Immature natural killer cell (primary cell): ENCODE measurements at regions not wholly inside any gene's neighbourhood (a gene's known extent, or its start where the extent isn't known, plus 50 kb on each side); places are given as distances from the start of the nearest gene placed in this dataset.
"Not testable (repeated sequence)": the region's sequence is repeated elsewhere in the genome, so short reads cannot be mapped to it uniquely, and the experiment has no call there.

Source experiments
- DNase-seq, 3 donors: peaks; one replicate each; pipeline ENCODE4 v3.0.0; 2022; ENCODE audit warnings: mixed read lengths in 1 of 3
- H3K27ac Mint-ChIP-seq, 6 donors: one replicate each; pipeline ENCODE4 v1.8.0; 2020; ENCODE audit warnings: mixed read lengths in 6 of 6, mild to moderate bottlenecking in 5 of 6, inconsistent platforms in 4 of 6, moderate library complexity in 3 of 6
- H3K27me3 Mint-ChIP-seq, 3 donors: one replicate each; pipeline ENCODE4 v1.8.0; 2020 to 2021; ENCODE audit warnings: low read depth in 3 of 3, mild to moderate bottlenecking in 3 of 3, mixed read lengths in 3 of 3, moderate library complexity in 3 of 3, inconsistent platforms in 1 of 3
- H3K36me3 Mint-ChIP-seq, 3 donors: one replicate each; pipeline ENCODE4 v1.8.0; 2020; ENCODE audit warnings: mixed read lengths in 3 of 3, inconsistent platforms in 2 of 3, mild to moderate bottlenecking in 2 of 3
- H3K4me1 Mint-ChIP-seq, 2 donors: one replicate each; pipeline ENCODE4 v1.8.0; 2020; ENCODE audit warnings: inconsistent platforms in 2 of 2, mild to moderate bottlenecking in 2 of 2, mixed read lengths in 2 of 2, moderate library complexity in 1 of 2
- H3K4me3 Mint-ChIP-seq, 5 donors: one replicate each; pipeline ENCODE4 v1.8.0; 2020; ENCODE audit warnings: mild to moderate bottlenecking in 5 of 5, mixed read lengths in 5 of 5, inconsistent platforms in 3 of 5, moderate library complexity in 3 of 5
- H3K9me3 Mint-ChIP-seq, 6 donors: one replicate each; pipeline ENCODE4 v1.8.0; 2020; ENCODE audit warnings: mild to moderate bottlenecking in 6 of 6, mixed read lengths in 6 of 6, inconsistent platforms in 4 of 6, moderate library complexity in 3 of 6

- peaks cover 0 to 12% (median 0%) of the 10 kb centered on the region in 6 donors for H3K9me3 Mint-ChIP-seq
- no peak overlapping the region for H3K4me3 Mint-ChIP-seq
- peaks cover 0 to 2% (median 0%) of the 10 kb centered on the region in 3 donors for H3K27me3 Mint-ChIP-seq
- H3K4me1 Mint-ChIP-seq = peaks cover 32 to 35% of the 10 kb centered on the region in 2 donors
- no peaks in the 10 kb centered on the region for H3K36me3 Mint-ChIP-seq
- no peak for DNase-seq
- H3K27ac Mint-ChIP-seq = no peak overlapping the region
Measured at GRCh38 chr2:53227535-53227934, 540.1 kb upstream of the CHAC2 start.

GRCh38 chr2:53220969-53221368 is 546.6 kb upstream of the CHAC2 start:
- Mint-ChIP-seq H3K4me1 (peaks cover 0 to 2% of the 10 kb centered on the region in 2 donors), H3K27ac (no peak overlapping the region), H3K4me3 (no peak overlapping the region), H3K36me3 (no peaks in the 10 kb centered on the region), H3K9me3 (peaks cover 0 to 10% (median 4%) of the 10 kb centered on the region in 6 donors), H3K27me3 (peaks cover 0 to 3% (median 0%) of the 10 kb centered on the region in 3 donors)
- no peak for DNase-seq

- Mint-ChIP-seq H3K36me3 (no peaks in the 10 kb centered on the region), H3K4me1 (peaks cover 0 to 2% of the 10 kb centered on the region in 2 donors), H3K27me3 (peaks cover 0 to 3% (median 0%) of the 10 kb centered on the region in 3 donors), H3K9me3 (peaks cover 4 to 16% (median 11%) of the 10 kb centered on the region in 6 donors), H3K4me3 (no peak overlapping the region), H3K27ac (no peak overlapping the region)
- no peak for DNase-seq
Measured at GRCh38 chr2:53217250-53217649, 550.4 kb upstream of the CHAC2 start.

GRCh38 chr2:53216805-53217204 is 550.8 kb upstream of the CHAC2 start:
- no peak overlapping the region for H3K27ac Mint-ChIP-seq
- no peak overlapping the region for H3K4me3 Mint-ChIP-seq
- H3K9me3 Mint-ChIP-seq = peaks cover 4 to 16% (median 11%) of the 10 kb centered on the region in 6 donors
- H3K27me3 Mint-ChIP-seq = peaks cover 0 to 3% (median 0%) of the 10 kb centered on the region in 3 donors
- peaks cover 0 to 2% of the 10 kb centered on the region in 2 donors for H3K4me1 Mint-ChIP-seq
- no peak for DNase-seq
- no peaks in the 10 kb centered on the region for H3K36me3 Mint-ChIP-seq

- Mint-ChIP-seq H3K9me3 (peaks cover 0 to 15% (median 10%) of the 10 kb centered on the region in 6 donors), H3K27me3 (peaks cover 0 to 3% (median 0%) of the 10 kb centered on the region in 3 donors), H3K4me1 (peaks cover 0 to 2% of the 10 kb centered on the region in 2 donors), H3K4me3 (no peak overlapping the region), H3K36me3 (no peaks in the 10 kb centered on the region), H3K27ac (no peak overlapping the region)
- no peak for DNase-seq
Measured at GRCh38 chr2:53212576-53212975, 555.0 kb upstream of the CHAC2 start.

- Mint-ChIP-seq H3K4me3 (no peak overlapping the region), H3K27ac (no peak overlapping the region), H3K9me3 (peaks cover 0 to 15% (median 10%) of the 10 kb centered on the region in 6 donors), H3K27me3 (peaks cover 0 to 2% (median 2%) of the 10 kb centered on the region in 3 donors), H3K4me1 (no peaks in the 10 kb centered on the region), H3K36me3 (no peaks in the 10 kb centered on the region)
- DNase-seq = no peak
Measured at GRCh38 chr2:53211201-53211774, 556.3 kb upstream of the CHAC2 start.

- no peak for DNase-seq
- H3K36me3 Mint-ChIP-seq = no peaks in the 10 kb centered on the region
- peaks cover 0 to 2% (median 2%) of the 10 kb centered on the region in 3 donors for H3K27me3 Mint-ChIP-seq
Measured at GRCh38 chr2:53210538-53210937, 557.1 kb upstream of the CHAC2 start.

GRCh38 chr2:53209679-53210458 is 557.7 kb upstream of the CHAC2 start:
- Mint-ChIP-seq H3K9me3 (peaks cover 0 to 11% (median 6%) of the 10 kb centered on the region in 6 donors), H3K4me1 (no peaks in the 10 kb centered on the region), H3K4me3 (no peak overlapping the region), H3K27ac (no peak overlapping the region), H3K27me3 (peaks cover 0 to 2% (median 2%) of the 10 kb centered on the region in 3 donors), H3K36me3 (no peaks in the 10 kb centered on the region)
- DNase-seq = no peak

More at GRCh38 chr2:53210538-53210937, 557.1 kb upstream of the CHAC2 start:
- no peaks in the 10 kb centered on the region for H3K4me1 Mint-ChIP-seq
- H3K27ac Mint-ChIP-seq = no peak overlapping the region
- peaks cover 0 to 15% (median 8%) of the 10 kb centered on the region in 6 donors for H3K9me3 Mint-ChIP-seq
- no peak overlapping the region for H3K4me3 Mint-ChIP-seq

- Mint-ChIP-seq H3K27ac (no peak overlapping the region), H3K9me3 (peaks cover 0 to 2% (median 0%) of the 10 kb centered on the region in 6 donors), H3K4me3 (no peak overlapping the region), H3K4me1 (no peaks in the 10 kb centered on the region), H3K27me3 (peaks cover 0 to 2% (median 2%) of the 10 kb centered on the region in 3 donors), H3K36me3 (no peaks in the 10 kb centered on the region)
- DNase-seq = no peak
Measured at GRCh38 chr2:53208815-53209214, 558.8 kb upstream of the CHAC2 start.

- not testable (repeated sequence) for H3K4me1 Mint-ChIP-seq, H3K27me3 Mint-ChIP-seq, H3K36me3 Mint-ChIP-seq, H3K9me3 Mint-ChIP-seq, DNase-seq, H3K4me3 Mint-ChIP-seq, H3K27ac Mint-ChIP-seq
Measured at GRCh38 chr2:53206226-53206625, 561.4 kb upstream of the CHAC2 start.

GRCh38 chr2:53202063-53202462 is 565.5 kb upstream of the CHAC2 start:
- no peak overlapping the region for H3K4me3 Mint-ChIP-seq
- H3K9me3 Mint-ChIP-seq = peaks cover 0 to 6% (median 1%) of the 10 kb centered on the region in 6 donors
- H3K27me3 Mint-ChIP-seq = peaks cover 0 to 2% (median under 1%) of the 10 kb centered on the region in 3 donors
- H3K4me1 Mint-ChIP-seq = no peaks in the 10 kb centered on the region
- DNase-seq = no peak
- no peaks in the 10 kb centered on the region for H3K36me3 Mint-ChIP-seq
- no peak overlapping the region for H3K27ac Mint-ChIP-seq

- Mint-ChIP-seq H3K36me3 (no peaks in the 10 kb centered on the region), H3K4me3 (no peak overlapping the region), H3K27ac (no peak overlapping the region), H3K9me3 (peaks cover 0 to 9% (median 2%) of the 10 kb centered on the region in 6 donors), H3K27me3 (no peaks in the 10 kb centered on the region), H3K4me1 (no peaks in the 10 kb centered on the region)
- DNase-seq = no peak
Measured at GRCh38 chr2:53200072-53200471, 567.5 kb upstream of the CHAC2 start.

- Mint-ChIP-seq H3K36me3 (no peaks in the 10 kb centered on the region), H3K27me3 (no peaks in the 10 kb centered on the region), H3K4me1 (no peaks in the 10 kb centered on the region), H3K27ac (no peak overlapping the region), H3K9me3 (peaks cover 0 to 14% (median 7%) of the 10 kb centered on the region in 6 donors), H3K4me3 (no peak overlapping the region)
- DNase-seq = no peak
Measured at GRCh38 chr2:53188851-53189510, 578.6 kb upstream of the CHAC2 start.

GRCh38 chr2:53183581-53183980 is 584.0 kb upstream of the CHAC2 start:
- no peak overlapping the region for H3K4me3 Mint-ChIP-seq
- no peak overlapping the region for H3K27ac Mint-ChIP-seq
- no peaks in the 10 kb centered on the region for H3K36me3 Mint-ChIP-seq
- no peak for DNase-seq
- peaks cover 0 to 8% of the 10 kb centered on the region in 2 donors for H3K4me1 Mint-ChIP-seq
- H3K27me3 Mint-ChIP-seq = peaks cover 0 to 5% (median 0%) of the 10 kb centered on the region in 3 donors
- peaks cover 0 to 14% (median 5%) of the 10 kb centered on the region in 6 donors for H3K9me3 Mint-ChIP-seq
